ENCODE measurements at regions not wholly inside any gene's neighbourhood (a gene's known extent, or its start where the extent isn't known, plus 50 kb on each side); places are given as distances from the start of the nearest gene placed in this dataset.
"Not testable (repeated sequence)": the region's sequence is repeated elsewhere in the genome, so short reads cannot be mapped to it uniquely, and the experiment has no call there.

DNA sequence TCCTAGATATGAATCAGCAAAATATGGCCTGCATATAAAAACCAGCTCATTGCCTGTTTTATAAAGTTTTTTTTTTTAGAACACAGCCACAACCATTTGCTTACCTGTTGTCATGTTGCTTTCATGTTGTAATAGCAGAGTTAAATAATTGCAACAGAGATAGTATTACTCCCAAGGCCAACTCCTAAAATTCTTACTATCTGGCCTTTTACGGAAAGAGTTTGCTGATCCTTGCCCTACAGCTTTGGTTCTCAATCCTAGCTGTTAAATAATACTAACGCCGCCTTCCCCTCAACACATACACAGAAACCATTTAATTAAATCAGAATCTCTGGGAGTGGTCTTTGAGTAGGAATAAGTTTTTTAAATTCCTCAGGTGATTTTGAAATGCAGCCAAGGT lies 231.3 kb upstream of the TET2 start:
- Mint-ChIP-seq H3K27me3 (peaks cover 7% of the 10 kb centered on the region), H3K4me1 (peaks cover 6% of the 10 kb centered on the region), H3K27ac (no peak overlapping the region), H3K4me3 (no peak overlapping the region), H3K9me3 (peaks cover 9 to 10% of the 10 kb centered on the region in 2 donors)
- DNase-seq, result no peak
- no peak for ATAC-seq

DNA sequence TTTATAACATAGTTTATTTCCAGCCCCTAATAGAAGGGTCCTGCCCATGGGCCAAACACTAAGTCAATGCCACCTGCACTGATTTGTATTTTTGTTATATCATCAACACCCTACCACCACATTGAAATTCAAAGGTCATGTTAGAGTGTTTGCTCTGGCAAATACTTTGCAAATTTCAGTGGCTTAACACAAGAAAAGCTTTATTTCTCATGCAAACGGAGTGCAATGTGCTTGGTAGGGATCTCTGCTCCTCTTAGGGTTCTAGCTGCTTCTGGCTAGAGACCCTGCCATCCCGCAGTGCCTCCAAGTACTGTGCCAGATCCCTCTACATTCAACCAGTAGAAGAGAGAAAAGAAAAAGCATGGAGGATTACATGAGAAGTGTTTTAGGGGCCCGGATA lies 230.8 kb upstream of the TET2 start:
- Mint-ChIP-seq H3K27me3 (peaks cover 7% of the 10 kb centered on the region), H3K4me3 (no peak overlapping the region), H3K4me1 (peaks cover 6% of the 10 kb centered on the region), H3K9me3 (peaks cover 9 to 10% of the 10 kb centered on the region in 2 donors), H3K27ac (no peak overlapping the region)
- ATAC-seq (no peak), DNase-seq (no peak)

DNA sequence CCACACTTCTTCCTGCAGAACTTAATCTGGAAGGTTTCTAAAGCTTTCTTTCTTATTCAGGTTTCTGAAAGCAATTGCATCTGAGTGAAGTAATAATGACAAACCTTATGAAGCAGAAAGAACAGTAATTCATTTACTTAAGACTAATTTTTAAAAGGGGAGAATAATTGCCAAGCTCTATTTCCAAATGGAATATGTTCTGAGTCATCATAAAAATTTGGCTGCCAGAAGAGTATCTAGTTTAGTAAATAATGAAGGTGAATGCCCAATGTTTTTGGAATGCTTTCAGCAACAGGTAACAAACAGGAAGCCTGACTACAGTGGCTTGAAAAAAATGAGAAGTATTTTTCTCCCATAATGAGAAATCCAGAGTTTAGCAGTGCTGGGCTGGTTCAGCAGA lies 227.3 kb upstream of the TET2 start:
- DNase-seq, result no peak
- H3K4me1 Mint-ChIP-seq, result peaks cover 12% of the 10 kb centered on the region
- H3K4me3 Mint-ChIP-seq, result no peak overlapping the region
- peaks cover 0 to 7% of the 10 kb centered on the region in 2 donors for H3K9me3 Mint-ChIP-seq
- no peak for ATAC-seq
- H3K27ac Mint-ChIP-seq, result no peak overlapping the region
- H3K27me3 Mint-ChIP-seq, result no peaks in the 10 kb centered on the region

- H3K4me1 Mint-ChIP-seq, result peaks cover 49% of the 10 kb centered on the region
- no peaks in the 10 kb centered on the region for H3K27me3 Mint-ChIP-seq
- ATAC-seq, result peak; percentile 41
These were observed 216.4 kb upstream of the TET2 start for GRCh38 chr4:104930298-104930697.

DNA sequence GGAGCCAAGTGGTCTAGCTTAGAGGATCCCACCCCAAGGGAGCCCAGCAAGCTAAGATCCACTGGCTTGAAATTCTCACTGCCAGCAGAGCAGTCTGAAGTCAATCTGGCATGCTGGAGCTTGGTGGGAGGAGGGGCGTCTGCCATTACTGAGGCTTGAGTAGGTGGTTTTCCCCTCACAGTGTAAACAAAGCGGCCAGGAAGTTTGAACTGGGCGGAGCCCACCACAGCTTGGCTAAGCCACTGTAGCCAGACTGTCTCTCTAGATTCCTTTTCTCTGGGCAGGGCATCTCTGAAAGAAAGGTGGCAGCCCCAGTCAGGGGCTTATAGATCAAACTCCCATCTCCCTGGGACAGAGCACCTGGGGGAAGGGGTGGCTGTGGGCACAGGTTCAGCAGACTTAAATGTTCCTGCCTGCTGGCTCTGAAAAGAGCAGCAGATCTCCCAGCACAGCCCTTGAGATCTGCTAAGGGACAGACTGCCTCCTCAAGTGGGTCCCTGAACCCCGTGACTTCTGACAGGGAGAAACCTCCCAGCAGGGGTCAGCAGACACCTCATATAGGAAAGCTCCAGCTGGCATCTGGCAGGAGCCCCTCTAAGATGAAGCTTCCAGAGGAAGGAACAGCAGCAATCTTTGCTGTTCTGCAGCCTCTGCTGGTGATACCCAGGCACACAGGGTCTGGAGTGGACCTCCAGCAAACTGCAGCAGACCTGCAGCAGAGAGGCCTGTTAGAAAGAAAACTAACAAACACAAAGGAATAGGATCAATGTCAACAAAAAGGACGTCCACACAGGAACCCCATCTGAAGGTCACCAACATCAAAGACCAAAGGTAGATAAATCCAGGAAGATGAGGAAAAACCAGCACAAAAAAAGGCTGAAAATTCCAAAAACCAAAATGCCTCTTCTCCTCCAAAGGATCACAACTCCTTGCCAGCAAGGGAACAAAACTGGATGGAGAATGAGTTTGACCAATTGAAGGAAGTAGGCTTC lies 215.6 kb upstream of the TET2 start:
- Mint-ChIP-seq H3K27ac (peak overlapping the region; percentile 81 to 82), H3K4me1 (peaks cover 49% of the 10 kb centered on the region), H3K4me3 (peak overlapping the region; percentile 32 to 80), H3K9me3 (peaks cover 20 to 21% of the 10 kb centered on the region in 2 donors)
- ATAC-seq, result peak; percentile 84
- H3K27me3 Mint-ChIP-seq, result not testable (repeated sequence)
- DNase-seq, result peak; percentile 59 to 63

More at GRCh38 chr4:104930298-104930697, 216.4 kb upstream of the TET2 start:
- DNase-seq, result no peak
- peak overlapping the region; percentile 67 to 82 for H3K27ac Mint-ChIP-seq
- H3K9me3 Mint-ChIP-seq, result peaks cover 20 to 21% of the 10 kb centered on the region in 2 donors
- peak overlapping the region in 1 of 2 donors; percentile 32 for H3K4me3 Mint-ChIP-seq

DNA sequence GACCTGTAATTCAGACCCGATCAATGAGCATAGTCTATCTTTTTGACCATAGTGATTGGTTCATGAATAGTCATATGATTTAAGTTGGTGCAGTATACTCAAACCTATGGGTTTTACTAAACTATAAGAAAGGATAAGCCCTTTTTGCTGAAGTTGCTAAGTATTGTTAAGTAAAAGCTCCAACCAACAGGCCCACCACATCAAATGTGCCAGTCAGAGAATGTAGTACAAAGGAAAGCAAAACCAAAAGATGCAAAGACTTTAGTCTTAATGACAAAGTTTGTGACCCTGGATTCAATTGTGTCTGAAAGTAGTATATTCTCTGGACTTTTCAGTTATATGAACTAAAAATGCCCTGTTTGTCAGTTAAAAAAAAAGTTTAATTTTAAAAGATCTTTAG lies 208.1 kb upstream of the TET2 start:
- ATAC-seq, result peak; percentile 8
- Mint-ChIP-seq H3K4me1 (peaks cover 46% of the 10 kb centered on the region), H3K4me3 (no peak overlapping the region), H3K9me3 (peaks cover 9 to 13% of the 10 kb centered on the region in 2 donors), H3K27me3 (no peaks in the 10 kb centered on the region), H3K27ac (no peak overlapping the region)
- peak in 1 of 2 donors; percentile 20 for DNase-seq

GRCh38 chr4:104940927-104941326 lies 205.7 kb upstream of the TET2 start:
- Mint-ChIP-seq H3K27ac (no peak overlapping the region), H3K27me3 (no peaks in the 10 kb centered on the region), H3K4me1 (peaks cover 54% of the 10 kb centered on the region), H3K9me3 (peaks cover 0 to 5% of the 10 kb centered on the region in 2 donors), H3K4me3 (peak overlapping the region in 1 of 2 donors; percentile 51)
- no peak for ATAC-seq
- DNase-seq, result no peak

- H3K27me3 Mint-ChIP-seq, result no peaks in the 10 kb centered on the region
- DNase-seq (no peak), ATAC-seq (peak; percentile 53)
- H3K27ac Mint-ChIP-seq, result peak overlapping the region; percentile 31 to 96
- peaks cover 0 to 5% of the 10 kb centered on the region in 2 donors for H3K9me3 Mint-ChIP-seq
- H3K4me1 Mint-ChIP-seq, result peaks cover 54% of the 10 kb centered on the region
- peak overlapping the region in 1 of 2 donors; percentile 51 for H3K4me3 Mint-ChIP-seq
These were observed 205.0 kb upstream of the TET2 start for GRCh38 chr4:104941661-104942062.

- Mint-ChIP-seq H3K27me3 (no peaks in the 10 kb centered on the region), H3K4me1 (peaks cover 60% of the 10 kb centered on the region), H3K4me3 (peak overlapping the region; percentile 60 to 67), H3K9me3 (peaks cover 0 to 5% of the 10 kb centered on the region in 2 donors), H3K27ac (peak overlapping the region; percentile 85 to 96)
- ATAC-seq (peak; percentile 98), DNase-seq (peak; percentile 63 to 85)
These were observed 203.5 kb upstream of the TET2 start for GRCh38 chr4:104942990-104943743.

DNA sequence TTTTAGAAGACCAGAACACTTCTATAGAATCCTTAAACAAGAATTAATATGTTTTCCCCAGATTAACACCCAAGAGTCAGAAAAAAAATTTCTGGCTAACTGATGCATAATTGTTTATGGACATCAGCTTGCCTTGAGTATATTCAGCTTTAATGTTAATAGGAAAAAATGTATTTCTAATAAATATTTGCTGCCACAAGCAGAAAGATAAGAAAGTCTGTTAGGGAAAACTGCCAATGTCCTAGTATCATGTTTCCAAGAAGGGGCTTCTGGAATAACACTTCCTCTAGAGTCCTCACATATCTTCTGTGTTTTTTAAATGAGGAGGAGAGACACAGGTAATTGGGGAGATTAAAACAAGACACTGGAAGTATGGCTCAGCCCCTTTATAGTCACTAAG lies 202.1 kb upstream of the TET2 start:
- no peak for ATAC-seq
- Mint-ChIP-seq H3K27ac (no peak overlapping the region), H3K27me3 (no peaks in the 10 kb centered on the region), H3K4me1 (peaks cover 52% of the 10 kb centered on the region), H3K4me3 (no peak overlapping the region), H3K9me3 (peaks cover 0 to 5% of the 10 kb centered on the region in 2 donors)
- DNase-seq, result no peak

DNA sequence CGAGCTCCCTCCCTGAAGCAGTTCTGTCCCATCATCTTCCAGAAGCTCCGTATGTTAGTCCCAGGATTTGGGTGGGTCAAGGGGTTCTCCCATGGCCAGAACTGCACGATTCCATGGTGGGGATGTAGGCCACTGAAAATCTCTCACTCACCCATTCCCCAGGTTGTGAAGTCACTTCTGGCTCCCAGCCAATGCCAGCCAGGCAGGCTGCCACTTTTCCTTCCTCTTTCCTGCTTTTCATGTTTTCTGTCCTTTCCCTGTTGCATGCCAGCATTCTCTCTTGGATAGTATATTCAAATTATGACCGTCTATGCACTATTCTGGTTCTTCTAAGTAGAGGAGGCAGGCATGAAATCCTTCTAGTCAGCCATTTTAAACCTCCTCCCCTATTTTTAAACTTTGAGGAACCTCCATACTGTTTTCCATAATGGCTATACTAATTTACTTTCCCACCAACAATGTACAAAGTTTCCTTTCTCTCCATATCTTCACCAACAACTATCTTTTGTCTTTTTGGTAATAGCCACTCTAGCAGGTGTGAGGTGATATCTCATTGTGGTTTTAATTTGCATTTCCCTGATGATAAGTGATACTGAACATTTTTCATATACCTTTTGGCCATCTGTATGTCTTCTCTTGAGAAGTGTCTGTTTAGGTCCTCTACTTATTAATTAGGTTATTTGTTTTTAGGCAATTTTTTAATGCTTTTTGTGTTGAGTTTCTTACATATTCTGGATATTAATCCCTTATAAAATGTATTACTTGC lies 182.1 kb upstream of the TET2 start:
- Mint-ChIP-seq H3K27me3 (no peaks in the 10 kb centered on the region), H3K4me1 (peaks cover 29% of the 10 kb centered on the region), H3K4me3 (no peak overlapping the region), H3K27ac (no peak overlapping the region), H3K9me3 (peaks cover 16 to 21% of the 10 kb centered on the region in 2 donors)
- ATAC-seq, result no peak
- no peak for DNase-seq

GRCh38 chr4:104966349-104967033 lies 180.2 kb upstream of the TET2 start:
- Mint-ChIP-seq H3K27ac (peak overlapping the region; percentile 87 to 97), H3K4me1 (peaks cover 29% of the 10 kb centered on the region), H3K27me3 (no peaks in the 10 kb centered on the region), H3K4me3 (peak overlapping the region; percentile 77 to 83), H3K9me3 (peaks cover 7 to 8% of the 10 kb centered on the region in 2 donors)
- ATAC-seq (peak; percentile 97), DNase-seq (peak; percentile 45 to 68)

- H3K9me3 Mint-ChIP-seq, result peaks cover 7 to 8% of the 10 kb centered on the region in 2 donors
- H3K4me3 Mint-ChIP-seq, result peak overlapping the region; percentile 77 to 83
- DNase-seq (peak; percentile 10 to 45), ATAC-seq (peak; percentile 70)
- peak overlapping the region; percentile 85 to 87 for H3K27ac Mint-ChIP-seq
- H3K27me3 Mint-ChIP-seq, result no peaks in the 10 kb centered on the region
- H3K4me1 Mint-ChIP-seq, result peaks cover 29% of the 10 kb centered on the region
These were observed 179.7 kb upstream of the TET2 start for GRCh38 chr4:104967034-104967401.

DNA sequence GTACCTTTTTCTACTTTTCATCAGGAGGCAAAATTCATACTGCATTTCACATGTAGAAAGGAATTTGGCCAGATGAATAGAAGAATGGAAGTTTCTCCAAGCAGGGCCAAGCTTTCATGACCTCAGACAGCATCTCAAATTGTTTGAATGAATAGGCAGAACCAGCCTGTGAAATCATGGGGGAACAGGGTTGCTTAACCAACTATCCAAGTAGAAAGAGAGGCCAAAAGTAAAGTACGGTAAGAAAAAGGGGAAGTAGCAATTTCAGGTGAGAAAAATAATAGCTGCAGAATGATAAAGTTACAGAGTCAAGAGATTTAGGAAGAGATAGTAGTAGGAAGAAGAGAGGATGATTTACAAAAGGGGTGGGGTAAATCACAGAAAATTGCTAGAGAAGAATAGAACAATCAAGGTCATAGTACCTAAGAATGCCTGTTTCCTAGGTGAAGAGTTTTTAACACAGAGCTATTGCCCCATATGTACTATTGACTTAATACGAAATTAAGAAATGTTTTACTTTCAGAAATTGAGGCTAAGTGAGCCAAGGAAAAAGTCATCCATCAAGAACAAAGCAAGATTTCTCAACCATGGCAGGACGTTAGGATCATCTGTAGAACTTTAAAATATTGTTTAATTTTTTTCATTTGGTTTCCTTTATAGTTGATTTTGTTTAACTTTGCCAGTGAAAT lies 177.1 kb upstream of the TET2 start:
- H3K9me3 Mint-ChIP-seq, result peaks cover 4 to 6% of the 10 kb centered on the region in 2 donors
- H3K4me1 Mint-ChIP-seq, result peaks cover 27% of the 10 kb centered on the region
- H3K27me3 Mint-ChIP-seq, result no peaks in the 10 kb centered on the region
- H3K27ac Mint-ChIP-seq, result no peak overlapping the region
- no peak for DNase-seq
- ATAC-seq, result no peak
- H3K4me3 Mint-ChIP-seq, result no peak overlapping the region
